Stimulated activated CD8-positive, alpha-beta memory T cell treated with anti-CD3 and anti-CD28 coated beads, Interleukin-12 subunit alpha, Interleukin-12 subunit beta, amount 100 ng/mL, for 24 hours (primary cell): ENCODE measurements at regions not wholly inside any gene's neighbourhood (a gene's known extent, or its start where the extent isn't known, plus 50 kb on each side); places are given as distances from the start of the nearest gene placed in this dataset.
"Not testable (repeated sequence)": the region's sequence is repeated elsewhere in the genome, so short reads cannot be mapped to it uniquely, and the experiment has no call there.

Source experiments
- DNase-seq: peaks from one replicate; pipeline ENCODE4 v3.0.0-alpha.2; 2020; ENCODE audit errors: extremely low read depth

DNA sequence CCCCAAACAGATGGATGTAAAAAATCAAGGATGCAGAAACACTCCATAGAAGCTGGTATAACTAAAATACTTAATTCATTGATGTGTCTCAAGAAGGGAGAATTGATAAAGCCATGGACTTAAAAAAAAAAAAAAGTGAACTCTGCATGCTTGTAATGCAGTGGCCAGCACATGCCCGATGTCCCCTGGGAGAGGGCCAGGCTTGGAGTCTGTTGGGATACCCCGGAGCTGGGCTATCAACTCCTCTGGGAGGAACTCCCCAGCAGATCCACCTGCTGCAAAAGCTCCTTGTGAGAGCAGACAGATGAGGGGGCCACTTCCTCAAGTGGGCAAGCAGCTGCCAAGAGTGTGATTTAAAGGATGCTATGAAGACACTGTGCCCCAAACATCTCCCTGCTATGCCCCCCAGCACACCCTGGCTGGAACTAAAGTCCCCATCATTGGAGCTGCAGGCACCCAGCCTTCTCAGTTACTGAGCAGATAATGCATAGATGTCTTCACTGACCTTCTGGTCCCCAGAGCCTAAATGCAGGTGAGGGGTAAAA, 311.5 kb upstream of the ID2 start:
- no peak for DNase-seq

DNA sequence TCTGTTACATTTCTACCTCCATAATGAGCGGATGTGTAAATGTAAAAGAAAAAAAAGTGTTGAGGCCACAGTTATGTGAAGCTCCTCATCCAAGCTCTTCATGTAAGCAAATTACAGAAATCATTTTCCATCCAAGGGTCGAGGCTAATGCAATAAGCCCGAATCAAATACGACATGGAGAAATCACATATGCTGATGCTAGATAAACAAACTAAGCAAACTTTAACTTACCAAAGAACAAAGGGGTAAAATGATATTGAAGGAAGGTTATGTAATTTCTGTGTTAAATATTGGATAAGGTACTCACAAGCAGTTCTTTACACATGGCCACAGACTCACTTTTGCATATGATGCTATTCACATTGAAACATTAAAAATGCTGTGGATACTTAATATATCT, 310.2 kb upstream of the ID2 start:
- no peak for DNase-seq

DNA sequence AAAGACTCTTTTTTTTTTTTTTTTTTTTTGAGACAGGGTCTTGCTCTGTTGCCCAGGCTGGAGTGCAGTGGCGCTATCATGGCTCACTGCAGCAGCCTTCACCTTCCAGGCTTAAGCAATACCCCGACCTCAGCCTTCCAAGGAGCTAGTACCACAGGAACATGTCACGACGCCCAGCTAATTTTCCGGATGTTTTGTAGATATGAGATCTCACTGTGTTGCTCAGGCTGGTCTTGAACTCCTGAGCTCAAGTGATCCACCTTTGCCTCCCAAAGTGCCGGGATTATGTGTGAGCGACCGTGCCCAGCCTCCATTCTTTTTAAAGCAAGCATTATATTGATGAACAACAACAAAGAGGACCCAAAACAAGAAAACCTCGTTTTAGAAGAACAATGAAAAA, 307.1 kb upstream of the ID2 start:
- DNase-seq, result no peak

DNA sequence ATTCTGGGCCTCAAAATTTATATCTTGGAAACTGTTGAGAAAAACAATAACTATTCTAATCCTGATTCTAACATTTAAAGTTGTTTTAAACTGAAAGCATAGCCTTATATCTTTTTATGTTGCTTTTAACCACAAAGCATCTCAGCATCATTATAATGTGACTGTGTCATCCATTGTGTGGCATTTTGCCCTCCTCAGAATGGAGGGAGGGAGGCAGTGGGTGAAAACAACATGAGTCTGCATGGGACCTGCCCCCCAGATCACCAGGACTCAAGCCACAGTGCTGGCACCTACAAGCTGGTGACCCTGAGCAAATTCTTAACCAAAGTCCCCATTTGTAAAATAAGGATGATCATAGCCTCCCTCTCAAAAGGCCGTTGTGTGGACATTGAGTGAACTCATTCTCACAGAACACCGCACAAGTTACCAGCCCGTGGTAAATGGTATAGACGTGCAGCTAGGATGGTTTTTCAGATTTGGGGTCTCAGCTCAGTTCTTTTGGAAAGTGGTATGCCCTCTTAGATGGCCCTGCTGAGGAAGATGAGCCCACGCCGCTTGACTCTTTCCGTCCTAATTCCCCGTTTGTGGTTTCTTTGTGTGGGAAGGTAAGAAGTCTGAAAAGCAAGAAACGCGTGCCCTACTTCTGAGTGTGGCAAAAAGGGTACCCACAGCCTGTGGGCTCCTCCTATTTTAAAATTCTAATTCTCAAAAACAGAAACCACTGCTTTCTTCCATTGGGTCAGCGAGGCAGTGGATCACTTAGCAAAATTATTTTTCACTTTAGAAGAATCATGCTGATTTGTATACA, 305.0 kb upstream of the ID2 start:
- DNase-seq, result no peak

DNA sequence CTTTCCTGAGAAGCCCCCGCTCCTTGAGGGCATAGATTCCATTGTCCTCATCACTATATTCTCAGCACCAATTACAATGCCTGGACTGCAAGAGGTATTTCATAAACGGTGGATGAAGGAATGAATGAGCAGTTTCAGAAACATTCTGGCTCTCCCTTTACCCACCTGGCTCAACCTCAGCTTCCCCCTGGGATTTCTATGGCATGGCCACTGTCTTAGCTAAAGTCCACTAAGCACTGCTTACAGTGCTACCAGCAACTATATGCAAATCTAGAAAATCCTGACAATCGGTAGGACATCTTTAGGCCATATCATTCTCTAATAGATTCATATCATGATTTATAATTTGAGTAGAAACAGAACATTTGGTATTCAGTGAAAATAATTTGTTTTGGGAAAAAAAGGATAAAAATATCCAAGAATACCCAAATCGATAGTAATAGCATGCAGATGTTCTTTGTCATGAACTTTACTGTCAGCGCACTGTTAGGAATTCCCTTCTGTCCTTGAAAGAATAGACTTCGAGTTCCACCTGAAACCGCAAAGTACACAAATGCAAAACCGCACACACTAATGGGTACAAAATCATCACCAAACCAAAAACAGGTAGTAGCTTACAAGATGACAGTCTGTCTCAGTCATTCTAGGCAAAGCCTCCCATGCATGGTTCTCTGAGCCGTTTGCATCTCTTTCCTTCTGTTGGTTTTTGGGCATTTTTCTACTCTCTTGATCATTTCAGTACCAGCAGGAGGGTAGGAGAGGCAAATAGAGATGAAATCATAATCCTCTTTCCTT, 303.6 kb upstream of the ID2 start:
- no peak for DNase-seq

DNA sequence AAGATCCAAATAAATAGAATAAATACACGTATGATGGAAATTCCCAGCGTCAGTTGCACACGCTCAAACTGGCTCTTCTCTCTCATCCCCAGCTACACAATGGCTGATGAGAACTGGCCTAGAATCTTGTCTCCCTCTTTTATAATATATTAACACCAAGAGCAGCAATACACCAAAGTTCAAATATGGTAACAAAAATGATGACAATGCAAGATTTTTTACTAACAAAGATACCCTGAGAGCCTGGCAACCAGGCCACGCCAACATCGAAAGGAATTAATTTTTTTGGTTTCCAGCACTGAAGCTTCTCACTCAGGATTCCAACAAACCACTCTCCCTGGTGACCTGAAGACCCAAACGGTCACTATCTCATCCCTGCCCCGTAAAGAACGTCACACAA, 302.7 kb upstream of the ID2 start:
- no peak for DNase-seq

DNA sequence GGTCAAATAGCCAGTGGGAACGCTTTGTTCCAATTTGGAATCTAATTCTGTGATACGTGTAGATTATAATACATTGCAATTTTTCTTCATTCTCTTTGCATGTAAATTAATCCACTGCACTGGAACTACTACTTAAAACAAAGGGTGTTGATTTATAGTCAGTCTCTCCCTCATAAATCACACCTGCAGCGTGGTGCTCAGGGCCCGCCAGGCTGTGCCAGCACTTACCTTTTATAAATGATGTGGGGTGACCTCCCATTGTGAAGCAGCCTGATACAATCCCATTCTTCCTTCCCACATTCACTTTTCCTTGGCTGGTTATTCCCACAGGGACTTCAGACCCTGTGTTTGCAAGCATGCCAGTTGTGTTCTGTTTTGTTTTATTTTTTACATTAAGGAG, 302.3 kb upstream of the ID2 start:
- no peak for DNase-seq

DNA sequence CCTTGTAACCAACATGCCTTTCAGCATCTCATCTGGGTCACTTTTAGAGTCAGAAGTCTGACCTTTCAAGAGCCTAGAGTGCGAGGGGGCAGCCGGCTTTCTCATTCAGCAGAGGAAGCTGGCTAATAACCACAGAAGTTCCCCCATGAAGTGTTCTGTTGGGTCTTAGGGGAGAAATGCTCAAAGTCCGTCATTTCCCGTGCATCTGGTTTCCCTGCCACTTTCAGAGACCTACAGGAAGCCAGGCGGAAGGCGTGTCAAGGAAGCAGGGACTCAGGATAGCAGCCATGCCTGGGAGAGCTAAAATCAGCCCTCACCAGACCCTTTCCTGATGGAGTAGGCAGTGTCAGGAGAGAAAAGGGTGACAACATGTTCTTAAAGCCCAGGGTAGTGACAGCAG, 301.8 kb upstream of the ID2 start:
- no peak for DNase-seq

DNA sequence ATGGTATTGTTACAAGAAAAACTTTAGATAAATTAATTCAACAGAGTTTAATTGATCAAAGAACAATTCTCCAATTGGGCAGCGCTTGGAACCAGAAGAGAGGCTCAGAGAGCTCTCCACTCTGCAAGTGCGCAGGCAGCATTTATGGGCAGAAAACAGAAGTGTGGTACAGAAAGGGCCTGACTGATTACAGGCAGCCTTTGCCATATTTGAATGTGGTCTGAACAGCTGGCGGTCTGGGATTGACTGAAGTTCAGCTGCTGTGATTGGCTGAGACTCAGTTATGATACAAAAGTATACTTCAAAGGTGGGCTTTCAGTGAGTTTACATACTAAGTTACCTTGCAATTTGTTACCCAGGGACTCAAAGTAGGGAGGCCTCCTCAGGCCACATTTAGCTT, 301.3 kb upstream of the ID2 start:
- DNase-seq, result no peak

DNA sequence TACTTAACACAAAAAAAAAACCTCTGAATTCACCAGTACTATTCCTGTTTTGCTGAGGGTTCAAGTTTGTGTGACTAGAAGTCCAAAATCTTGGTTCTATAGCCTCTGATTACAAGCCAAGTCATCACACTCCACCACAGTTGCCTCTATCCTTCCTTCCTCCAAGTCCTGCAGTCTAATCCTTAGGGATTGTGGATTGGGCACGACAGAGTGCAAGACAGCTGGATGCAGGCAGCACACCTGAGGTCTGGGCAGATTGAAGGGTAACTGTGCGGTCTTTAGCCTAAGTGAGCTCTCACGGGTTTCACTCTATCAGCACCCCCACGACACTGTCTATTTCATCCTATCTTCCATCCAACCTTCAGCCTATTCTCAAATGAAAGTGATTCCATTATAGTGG, 299.4 kb upstream of the ID2 start:
- DNase-seq, result no peak

DNA sequence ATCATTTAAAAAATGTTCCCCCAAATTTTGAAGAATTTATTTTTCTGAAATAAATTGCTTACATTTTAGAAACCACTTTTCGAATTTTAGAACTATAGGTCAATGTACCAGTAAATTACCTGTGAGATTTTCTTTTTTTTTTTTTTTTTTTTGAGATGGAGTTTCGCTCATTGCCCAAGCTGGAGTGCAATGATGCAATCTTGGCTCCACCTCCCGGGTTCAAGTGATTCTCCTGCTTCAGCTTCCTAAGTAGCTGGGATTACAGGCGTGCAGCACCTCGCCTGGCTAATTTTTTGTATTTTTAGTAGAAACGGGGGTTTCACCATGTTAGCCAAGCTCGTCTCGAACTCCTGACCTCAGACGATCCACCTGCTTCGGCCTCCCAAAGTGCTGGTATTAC, 295.1 kb upstream of the ID2 start:
- DNase-seq, result not testable (repeated sequence)

DNA sequence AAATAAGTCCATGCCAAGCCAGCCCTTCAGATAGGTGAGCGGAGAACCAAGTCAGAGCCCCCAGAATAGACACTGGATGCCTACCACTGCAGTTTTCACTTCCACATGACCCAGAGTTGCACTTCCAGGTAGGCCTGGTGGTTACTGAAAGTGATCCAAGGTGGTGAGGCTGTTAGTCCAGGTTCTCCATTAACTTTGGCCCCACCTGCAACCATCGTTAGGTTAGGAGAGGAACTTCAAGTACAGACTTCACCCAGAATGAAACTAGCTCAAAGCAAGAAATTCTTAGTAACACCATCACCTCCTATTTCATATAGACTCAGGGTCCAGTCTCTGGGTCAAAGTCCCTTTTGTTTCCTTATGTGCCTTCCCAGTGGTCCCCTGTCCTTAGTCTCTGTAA, 293.1 kb upstream of the ID2 start:
- DNase-seq, result no peak

DNA sequence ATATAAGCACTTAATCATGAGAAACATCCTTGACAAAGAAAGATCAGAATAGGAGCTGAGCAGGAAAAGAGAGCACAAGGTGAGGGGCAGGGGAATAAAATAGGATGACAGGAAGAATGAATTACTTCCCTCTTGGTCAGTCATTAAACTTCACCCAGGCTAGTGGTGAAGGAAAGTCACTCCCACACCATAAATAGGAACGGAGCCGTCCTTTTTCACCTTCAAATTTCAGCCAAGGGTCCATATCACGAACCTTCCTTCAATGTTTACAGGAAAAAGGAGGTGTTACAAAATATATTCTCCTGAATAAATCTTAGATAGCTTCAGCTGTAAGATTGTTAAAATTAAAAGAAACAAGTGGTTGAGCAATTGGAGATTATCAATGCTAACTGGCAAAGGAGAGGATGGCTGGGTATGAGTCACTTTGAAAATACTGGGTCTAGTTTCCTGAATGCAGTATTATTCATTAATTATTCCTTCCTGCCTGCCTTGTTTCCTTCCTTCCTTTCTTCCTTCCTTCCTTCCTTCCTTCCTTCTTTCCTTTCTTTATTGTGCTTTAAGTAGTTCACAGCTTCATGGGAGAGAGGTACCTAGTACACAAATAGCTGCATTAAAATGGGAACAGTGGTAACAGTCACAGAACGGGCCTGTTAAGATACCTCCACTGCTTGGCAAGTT, 292.3 kb upstream of the ID2 start:
- DNase-seq, result no peak

DNA sequence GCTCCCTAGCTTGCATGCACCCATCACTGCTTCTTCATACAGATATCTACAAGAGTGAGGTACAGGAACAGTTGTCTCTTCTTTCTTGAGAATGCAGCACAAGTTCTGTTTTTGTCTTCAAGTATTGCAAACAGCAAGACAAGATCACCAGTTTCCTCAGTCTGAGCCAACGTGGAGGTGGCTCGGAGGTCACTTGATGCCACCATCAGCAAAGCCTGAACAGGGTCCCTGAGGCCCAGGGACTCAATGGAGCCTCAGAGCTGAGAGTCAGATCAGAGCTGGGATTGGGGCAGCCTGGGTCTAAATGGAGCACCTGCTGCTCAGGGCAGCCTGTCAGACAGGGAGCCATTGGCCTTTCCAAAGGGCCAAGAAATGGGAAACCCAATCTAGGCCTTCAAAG, 290.7 kb upstream of the ID2 start:
- DNase-seq, result no peak

DNA sequence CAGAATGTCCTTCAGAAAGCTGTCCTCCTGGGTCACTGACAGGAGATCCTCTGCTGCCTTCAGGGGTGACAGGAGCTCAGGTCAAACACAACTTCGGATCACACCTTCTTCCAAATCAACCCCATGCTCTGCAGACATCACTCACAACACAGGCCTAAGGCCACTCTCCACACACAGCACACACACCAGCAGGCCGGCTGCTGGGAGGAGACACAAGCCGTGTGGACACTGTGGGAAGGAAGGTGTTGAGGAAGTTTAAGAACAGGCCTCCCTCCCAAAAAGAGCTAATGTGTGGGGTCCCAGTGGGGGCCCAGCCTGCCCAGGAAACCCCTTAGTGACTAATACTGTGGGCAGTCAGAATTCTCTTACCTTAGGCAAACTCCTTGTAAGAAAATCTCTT, 290.3 kb upstream of the ID2 start:
- DNase-seq, result no peak

DNA sequence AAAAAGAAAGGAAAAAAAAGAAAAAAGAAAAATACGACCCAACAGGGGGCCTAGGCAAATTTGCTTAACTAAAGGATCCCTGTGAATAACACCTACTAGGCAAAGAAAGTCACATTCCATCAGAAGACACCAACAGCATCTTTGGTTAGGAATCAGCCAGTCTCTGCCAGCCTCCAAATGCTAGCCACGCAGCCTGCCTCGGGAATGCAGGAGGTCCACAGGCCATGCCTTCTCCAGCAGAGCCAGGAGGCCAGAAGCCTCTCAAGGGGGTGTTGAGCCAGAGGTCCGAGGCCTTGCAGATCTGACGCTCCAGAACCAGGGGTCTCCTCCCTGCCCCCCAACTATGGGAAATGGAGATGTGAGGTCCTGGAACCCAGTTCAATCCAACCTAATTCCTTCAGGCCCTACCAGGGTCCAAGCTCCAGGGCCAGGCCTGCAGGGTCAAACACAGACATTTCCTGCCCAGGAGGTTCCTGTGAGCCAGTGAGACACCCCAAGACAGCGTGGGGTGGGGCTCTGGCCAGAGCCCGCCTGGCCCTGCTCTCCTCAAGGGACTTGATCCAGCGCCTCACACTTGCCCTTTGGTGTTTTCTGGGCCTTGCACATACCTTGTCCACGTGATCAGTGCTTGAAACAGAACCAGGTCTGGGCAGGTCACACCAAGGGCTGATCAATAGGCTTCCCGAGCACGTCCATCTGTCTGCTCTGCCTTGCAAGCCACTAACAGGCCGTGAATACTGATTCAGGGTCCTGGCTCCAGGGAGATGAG, 289.6 kb upstream of the ID2 start:
- DNase-seq, result no peak

DNA sequence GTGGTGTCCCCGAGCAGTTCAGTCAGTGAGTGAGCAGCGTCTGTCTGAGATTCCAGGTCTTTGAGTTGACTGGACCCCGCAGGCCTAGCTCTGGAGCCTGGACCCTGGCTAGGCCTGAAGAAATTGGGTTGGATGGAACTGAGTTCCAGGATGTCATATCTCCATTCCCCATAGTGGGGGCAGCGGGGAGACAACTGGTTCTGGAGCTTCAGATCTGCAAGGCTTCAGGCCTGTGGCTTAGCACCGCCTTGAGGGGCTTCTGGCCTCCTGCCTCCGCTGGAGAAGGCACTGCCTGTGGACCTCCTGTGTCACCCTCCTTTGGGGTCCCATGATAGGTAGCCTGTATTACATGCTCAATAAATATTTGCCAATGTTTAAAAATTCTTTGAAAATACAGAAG, 288.4 kb upstream of the ID2 start:
- no peak for DNase-seq

DNA sequence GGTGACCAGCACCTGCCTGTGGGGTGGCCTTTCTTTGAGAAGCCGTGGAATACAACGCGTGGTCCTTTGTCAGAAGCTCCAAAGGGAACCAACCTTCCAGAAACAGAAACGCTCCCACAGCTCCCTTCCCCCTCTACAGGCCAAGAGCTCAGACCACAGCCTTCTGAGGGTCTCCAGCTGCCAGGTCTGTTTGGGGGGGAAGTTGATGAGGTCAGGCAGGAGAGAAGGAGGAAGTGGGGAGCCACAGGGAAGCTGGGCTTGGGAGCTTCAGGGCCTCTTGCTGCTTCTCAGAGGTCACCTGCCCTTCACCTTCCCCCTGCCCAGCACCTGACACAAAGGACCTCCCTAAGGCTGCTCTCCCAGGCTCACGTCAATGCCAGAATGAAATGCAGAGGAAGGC, 287.7 kb upstream of the ID2 start:
- no peak for DNase-seq

DNA sequence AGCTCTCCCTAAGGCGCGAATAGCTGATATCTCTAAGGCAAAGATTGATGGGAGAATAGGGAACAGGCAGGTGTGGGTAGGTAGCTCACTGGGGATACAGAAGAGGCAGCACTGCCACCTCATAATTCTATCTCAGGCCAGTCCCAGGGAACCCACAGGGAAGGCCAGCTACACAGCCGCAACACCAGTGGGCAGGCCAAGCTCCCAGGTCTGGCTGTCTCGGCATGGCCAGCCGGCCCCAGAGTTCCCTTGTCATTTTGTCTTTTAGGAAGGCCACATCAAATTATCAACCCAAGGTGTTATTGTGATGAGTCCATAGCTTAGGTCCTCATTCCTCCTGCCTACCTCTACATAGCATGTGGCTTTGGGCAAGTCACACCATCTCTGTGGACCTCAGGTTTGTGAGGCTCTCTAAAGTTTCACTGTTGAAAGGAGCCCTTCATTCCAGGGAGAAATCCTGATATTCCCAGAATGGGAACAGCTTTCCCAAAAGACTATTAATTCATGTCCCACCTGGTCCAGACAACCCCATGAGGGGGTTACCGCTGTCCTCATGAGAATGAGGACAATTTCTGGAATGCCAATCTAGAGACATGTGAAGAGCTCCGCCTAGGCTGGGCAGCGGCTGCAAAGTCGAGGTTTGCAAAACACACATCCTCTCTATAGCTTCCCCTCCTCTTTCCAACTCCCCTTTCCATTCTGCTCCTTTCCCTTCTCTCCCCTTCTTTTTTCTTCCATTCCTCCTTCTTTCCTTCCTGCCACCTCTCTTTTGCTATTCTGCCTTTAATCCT, 287.1 kb upstream of the ID2 start:
- no peak for DNase-seq

DNA sequence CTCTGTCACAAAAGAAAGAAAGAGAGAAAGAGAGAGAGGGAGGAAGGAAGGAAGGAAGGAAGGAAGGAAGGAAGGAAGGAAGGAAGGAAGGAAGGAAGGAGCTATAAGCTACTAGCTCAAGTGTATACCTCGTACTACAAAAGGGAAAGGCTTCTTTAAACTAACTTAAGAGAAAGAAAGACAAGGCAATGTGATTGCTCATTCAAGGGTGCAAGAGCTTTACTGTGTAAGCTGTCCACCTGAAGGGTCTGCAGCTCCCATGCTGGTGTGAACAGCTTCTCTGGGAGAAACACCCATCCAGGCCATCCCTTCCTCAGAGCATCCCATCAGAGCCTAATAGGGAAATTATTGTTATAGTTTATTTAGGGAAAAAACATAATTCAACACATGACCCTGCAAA, 286.1 kb upstream of the ID2 start:
- DNase-seq, result no peak

DNA sequence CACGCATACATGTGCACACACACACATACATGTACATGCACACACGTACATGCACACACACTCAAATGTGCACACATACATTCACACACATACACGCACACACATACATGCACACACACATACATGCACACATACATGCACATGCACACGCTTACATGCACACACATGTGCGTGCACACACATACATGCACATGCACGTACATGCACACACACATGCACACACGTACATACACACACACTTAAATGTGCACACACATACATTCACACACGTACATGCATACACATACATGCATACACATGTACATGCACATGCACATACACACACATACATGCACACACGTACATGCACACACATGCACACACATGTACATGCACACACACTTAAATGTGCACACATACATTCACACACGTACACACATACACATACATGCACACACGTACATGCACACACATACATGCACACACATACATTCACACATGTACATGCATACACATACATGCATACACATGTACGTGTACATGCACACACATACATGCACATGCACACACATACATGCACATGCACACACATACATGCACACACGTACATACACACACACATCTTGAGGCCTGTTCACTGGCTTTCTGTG, 283.7 kb upstream of the ID2 start:
- DNase-seq, result no peak
